Kidney (tissue), 13 donors: ENCODE measurements at regions not wholly inside any gene's neighbourhood (a gene's known extent, or its start where the extent isn't known, plus 50 kb on each side); places are given as distances from the start of the nearest gene placed in this dataset.

Experiments
- DNase-seq, 5 donors: peaks; one replicate each; pipeline ENCODE4 v3.0.0-alpha.2; 2013 to 2020
- FAIRE-seq: peaks from 2 replicates; lab custom pipeline; 2012; peaks lifted over from hg19 to GRCh38; lab: Jason Lieb, UNC
- H3K27ac ChIP-seq, 2 donors: one replicate each; pipeline ENCODE4 v1.7.0; 2013; ENCODE audit warnings: low read depth in 2 of 2, low read length in 2 of 2, inconsistent platforms in 1 of 2
- H3K27me3 ChIP-seq: one replicate; pipeline ENCODE4 v1.7.1; 2013; ENCODE audit warnings: low read length, inconsistent platforms; ENCODE audit not compliant: control insufficient read depth, insufficient read depth
- H3K36me3 ChIP-seq, 3 donors: one replicate each; pipeline versions ENCODE4 v1.7.0 to v1.7.1; 2013; ENCODE audit warnings: low read length in 3 of 3, control low read depth in 1 of 3, inconsistent platforms in 1 of 3; ENCODE audit not compliant: insufficient read depth in 3 of 3, control insufficient read depth in 2 of 3
- H3K4me1 ChIP-seq, 3 donors: one replicate each; pipeline versions ENCODE4 v1.7.0 to v1.7.1; 2013; ENCODE audit warnings: low read length in 3 of 3, inconsistent platforms in 1 of 3, low read depth in 1 of 3; ENCODE audit not compliant: control insufficient read depth in 2 of 3, insufficient read depth in 2 of 3
- H3K4me3 ChIP-seq, 3 donors: one replicate each; pipeline versions ENCODE4 v1.7.0 to v1.8.1; 2013; ENCODE audit warnings: low read length in 3 of 3, control low read depth in 1 of 3, inconsistent platforms in 1 of 3
- H3K9ac ChIP-seq, 3 donors: one replicate each; pipeline versions ENCODE4 v1.7.0 to v1.7.1; 2013; ENCODE audit warnings: low read length in 3 of 3, control low read depth in 1 of 3, inconsistent platforms in 1 of 3
- H3K9me3 ChIP-seq, 3 donors: one replicate each; pipeline versions ENCODE4 v1.7.0 to v1.7.1; 2013; ENCODE audit warnings: low read length in 3 of 3, control low read depth in 1 of 3, inconsistent platforms in 1 of 3; ENCODE audit not compliant: control insufficient read depth in 2 of 3, insufficient read depth in 1 of 3
- intact Hi-C: fragments of 100-400 bp; cut with DNase I; formaldehyde crosslinking; loops from one replicate; pipeline ENCODE4 v1.11.1; 2022
- TF ChIP-seq, protein P1 (sequence below): IDR thresholded peaks from 3 replicates; pipeline ENCODE4 v1.5.1; 2012; ENCODE audit warnings: mild to moderate bottlenecking, moderate library complexity, borderline replicate concordance; ENCODE audit not compliant: insufficient read depth; ENCODE audit errors: extremely low read depth
- donor health status: control.
- donor health status: control.
- donor health status: control.
- donor health status: control.
- donor health status: control.
- donor health status: DM: yes; HTN: yes; CAD: no.
- donor health status: Normal renal cell carcinoma (clear cell type).

DNA sequence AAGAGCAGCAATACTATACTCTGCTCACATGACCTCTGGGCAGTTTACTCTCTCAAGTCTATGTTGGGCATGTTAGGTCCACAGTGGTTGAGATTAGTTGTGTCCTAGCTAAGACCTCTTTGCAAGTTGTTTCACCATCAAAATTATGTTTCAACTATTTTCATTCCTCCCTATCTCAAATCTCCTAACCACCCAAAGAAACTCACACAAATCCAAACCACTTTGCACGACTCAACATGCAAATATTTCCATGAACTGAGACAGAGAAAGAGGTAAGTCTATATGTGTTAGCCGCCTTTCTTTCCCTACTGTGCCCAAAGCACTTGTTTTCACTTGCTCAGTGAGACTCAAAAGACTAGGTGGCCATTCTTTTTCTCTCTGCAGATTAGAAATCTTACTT lies 546.8 kb downstream of the TNS1 start:
- Histone ChIP-seq H3K36me3 (no peaks in the 10 kb centered on the region), H3K4me1 (no peaks in the 10 kb centered on the region), H3K27ac (no peak overlapping the region), H3K9me3 (no peaks in the 10 kb centered on the region), H3K27me3 (no peaks in the 10 kb centered on the region), H3K4me3 (no peak overlapping the region), H3K9ac (no peak overlapping the region)
- TF ChIP-seq, protein P1, sequence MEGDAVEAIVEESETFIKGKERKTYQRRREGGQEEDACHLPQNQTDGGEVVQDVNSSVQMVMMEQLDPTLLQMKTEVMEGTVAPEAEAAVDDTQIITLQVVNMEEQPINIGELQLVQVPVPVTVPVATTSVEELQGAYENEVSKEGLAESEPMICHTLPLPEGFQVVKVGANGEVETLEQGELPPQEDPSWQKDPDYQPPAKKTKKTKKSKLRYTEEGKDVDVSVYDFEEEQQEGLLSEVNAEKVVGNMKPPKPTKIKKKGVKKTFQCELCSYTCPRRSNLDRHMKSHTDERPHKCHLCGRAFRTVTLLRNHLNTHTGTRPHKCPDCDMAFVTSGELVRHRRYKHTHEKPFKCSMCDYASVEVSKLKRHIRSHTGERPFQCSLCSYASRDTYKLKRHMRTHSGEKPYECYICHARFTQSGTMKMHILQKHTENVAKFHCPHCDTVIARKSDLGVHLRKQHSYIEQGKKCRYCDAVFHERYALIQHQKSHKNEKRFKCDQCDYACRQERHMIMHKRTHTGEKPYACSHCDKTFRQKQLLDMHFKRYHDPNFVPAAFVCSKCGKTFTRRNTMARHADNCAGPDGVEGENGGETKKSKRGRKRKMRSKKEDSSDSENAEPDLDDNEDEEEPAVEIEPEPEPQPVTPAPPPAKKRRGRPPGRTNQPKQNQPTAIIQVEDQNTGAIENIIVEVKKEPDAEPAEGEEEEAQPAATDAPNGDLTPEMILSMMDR = no peak
- DNase-seq = no peak
- intact Hi-C loops = no loop called here
- no peak for FAIRE-seq

DNA sequence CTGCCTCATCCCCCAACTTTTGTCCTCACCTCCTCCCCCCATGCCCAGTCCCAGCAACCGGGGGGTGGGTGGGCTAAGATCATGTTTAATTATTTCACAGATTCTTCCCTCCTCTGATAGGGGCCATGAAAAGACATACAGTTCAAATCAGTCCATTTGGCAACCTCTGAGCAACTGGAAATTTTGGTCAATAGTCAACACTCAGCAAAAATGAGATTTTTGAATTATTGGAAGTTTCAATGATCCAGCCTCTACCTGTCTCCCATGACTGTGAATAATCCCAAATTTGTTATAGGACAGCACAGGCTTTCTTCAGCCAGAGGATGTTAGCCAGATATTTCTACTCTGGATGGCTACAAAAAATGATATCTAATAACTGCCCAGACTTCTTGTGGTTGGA lies 549.9 kb downstream of the TNS1 start:
- FAIRE-seq (no peak), DNase-seq (no peak)
- H3K27me3 ChIP-seq = no peaks in the 10 kb centered on the region
- no peaks in the 10 kb centered on the region for H3K4me1 ChIP-seq
- TF ChIP-seq, protein P1 = no peak
- no peak overlapping the region for H3K27ac ChIP-seq
- no peaks in the 10 kb centered on the region for H3K9me3 ChIP-seq
- no peaks in the 10 kb centered on the region for H3K36me3 ChIP-seq
- no peak overlapping the region for H3K4me3 ChIP-seq
- intact Hi-C loops = no loop called here
- no peak overlapping the region for H3K9ac ChIP-seq

DNA sequence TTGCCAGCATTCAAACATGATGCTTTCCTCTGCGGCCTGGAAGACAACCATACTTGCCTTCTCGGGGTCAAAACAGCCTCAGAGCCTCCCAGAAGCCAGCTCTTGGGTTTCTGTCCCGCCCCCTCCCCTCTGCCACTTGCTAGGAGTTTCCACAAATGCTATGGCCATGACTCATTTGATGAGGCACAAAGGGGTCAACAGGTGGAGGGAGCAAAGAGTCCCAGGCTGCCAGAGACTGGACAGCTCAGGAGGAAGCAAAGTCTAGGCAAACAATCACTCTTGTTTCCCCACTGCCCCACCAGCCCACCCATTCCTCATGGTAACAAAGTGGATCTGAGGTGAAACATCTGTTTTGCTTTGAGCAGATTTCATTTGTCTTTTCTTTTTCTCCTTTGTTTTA lies 551.1 kb downstream of the TNS1 start:
- Histone ChIP-seq H3K27ac (no peak overlapping the region), H3K9me3 (no peaks in the 10 kb centered on the region), H3K4me3 (no peak overlapping the region), H3K4me1 (no peaks in the 10 kb centered on the region), H3K9ac (no peak overlapping the region), H3K27me3 (no peaks in the 10 kb centered on the region), H3K36me3 (no peaks in the 10 kb centered on the region)
- FAIRE-seq (no peak), DNase-seq (peak in 1 of 5 donors; percentile 36)
- intact Hi-C loops = no loop called here
- TF ChIP-seq, protein P1 = no peak

DNA sequence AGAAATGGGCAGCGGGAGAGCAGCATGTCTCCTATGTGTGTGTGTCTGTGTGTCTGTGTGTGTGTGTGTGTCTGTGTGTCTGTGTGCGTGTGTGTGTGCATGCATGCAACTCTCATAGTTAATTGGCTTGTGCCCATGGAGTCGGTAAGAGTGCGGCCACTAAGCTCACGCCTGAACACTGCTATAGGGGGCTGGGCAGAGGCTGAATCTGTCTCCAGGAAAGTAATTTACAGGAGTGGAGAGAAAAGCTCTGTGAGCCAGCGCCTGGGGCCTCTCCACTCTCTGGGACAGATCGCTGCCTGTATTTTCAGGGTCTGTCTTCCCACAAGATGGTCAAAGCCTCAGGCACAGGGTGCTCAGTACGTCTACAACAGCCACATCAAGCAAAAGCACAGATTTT lies 553.4 kb downstream of the TNS1 start:
- Histone ChIP-seq H3K27me3 (no peaks in the 10 kb centered on the region), H3K9me3 (no peaks in the 10 kb centered on the region), H3K9ac (no peak overlapping the region), H3K36me3 (no peaks in the 10 kb centered on the region), H3K27ac (no peak overlapping the region), H3K4me1 (no peaks in the 10 kb centered on the region), H3K4me3 (no peak overlapping the region)
- intact Hi-C loops = no loop called here
- no peak for FAIRE-seq
- TF ChIP-seq, protein P1 = no peak
- peak in 3 of 5 donors; percentile 26 to 52 (median 42) for DNase-seq
